Neural progenitor cell (in vitro differentiated cells): ENCODE measurements at regions not wholly inside any gene's neighbourhood (a gene's known extent, or its start where the extent isn't known, plus 50 kb on each side); places are given as distances from the start of the nearest gene placed in this dataset.

Experiments used
- DNase-seq: peaks from one replicate; pipeline ENCODE4 v3.0.0-alpha.2; 2016; ENCODE audit warnings: low spot score
- H2AFZ ChIP-seq: fragments of 200-600 bp; sonication (generic); replicated peaks from 2 replicates; pipeline ENCODE4 v1.6.1; 2016; ENCODE audit warnings: antibody characterized with exemption
- H3F3A ChIP-seq: fragments of 200-600 bp; sonication (generic); 2 replicates; pipeline ENCODE4 v1.6.1; 2016; ENCODE audit warnings: antibody characterized with exemption, low read depth
- H3K27ac ChIP-seq: fragments of 200-600 bp; sonication (generic); 2 replicates; pipeline ENCODE4 v1.5.1; 2016; ENCODE audit warnings: mild to moderate bottlenecking
- H3K27me3 ChIP-seq: fragments of 200-600 bp; sonication (generic); 2 replicates; pipeline ENCODE4 v1.6.1; 2016; ENCODE audit warnings: mild to moderate bottlenecking, moderate library complexity
- H3K36me3 ChIP-seq: fragments of 200-600 bp; sonication (generic); 2 replicates; pipeline ENCODE4 v1.5.1; 2016
- H3K4me1 ChIP-seq: fragments of 200-600 bp; sonication (generic); 2 replicates; pipeline ENCODE4 v1.6.1; 2016; ENCODE audit warnings: mixed run types
- H3K4me2 ChIP-seq: fragments of 200-600 bp; sonication (generic); 2 replicates; pipeline ENCODE4 v1.6.1; 2016
- H3K4me3 ChIP-seq: fragments of 200-600 bp; sonication (generic); 2 replicates; pipeline ENCODE4 v1.5.1; 2016
- H3K79me2 ChIP-seq: fragments of 200-600 bp; sonication (generic); 2 replicates; pipeline ENCODE4 v1.6.1; 2016; ENCODE audit warnings: low read depth
- H3K9ac ChIP-seq: fragments of 200-600 bp; sonication (generic); 2 replicates; pipeline ENCODE4 v1.6.1; 2016
- H3K9me3 ChIP-seq: fragments of 200-600 bp; sonication (generic); 2 replicates; pipeline ENCODE4 v1.5.1; 2016; ENCODE audit warnings: low read depth
- H4K20me1 ChIP-seq: fragments of 200-600 bp; sonication (generic); 2 replicates; pipeline ENCODE4 v1.6.1; 2016; ENCODE audit warnings: low read depth
- H3K27ac Mint-ChIP-seq: 3 replicates; pipeline ENCODE4 v1.8.0; 2021; ENCODE audit warnings: mixed read lengths
- H3K27me3 Mint-ChIP-seq: 2 replicates; pipeline ENCODE4 v1.8.0; 2022; ENCODE audit warnings: low read depth, mild to moderate bottlenecking, inconsistent platforms, moderate library complexity, mixed read lengths; ENCODE audit not compliant: insufficient read depth
- H3K36me3 Mint-ChIP-seq: 3 replicates; pipeline ENCODE4 v1.8.0; 2021; ENCODE audit warnings: mixed read lengths
- H3K4me1 Mint-ChIP-seq: 3 replicates; pipeline ENCODE4 v1.8.0; 2021; ENCODE audit warnings: mixed read lengths
- H3K4me3 Mint-ChIP-seq: 3 replicates; pipeline ENCODE4 v1.8.0; 2021; ENCODE audit warnings: mild to moderate bottlenecking, moderate library complexity, mixed read lengths
- H3K9me3 Mint-ChIP-seq: 3 replicates; pipeline ENCODE4 v1.8.0; 2020; ENCODE audit warnings: mixed read lengths
- CTCF ChIP-seq: fragments of 200-600 bp; sonication (generic); IDR thresholded peaks from 2 replicates; pipeline ENCODE4 v1.5.1; 2017; ENCODE audit warnings: antibody characterized with exemption, mild to moderate bottlenecking
- EZH2 ChIP-seq: fragments of 200-600 bp; sonication (generic); IDR thresholded peaks from 2 replicates; pipeline ENCODE4 v1.6.1; 2017; ENCODE audit warnings: antibody characterized with exemption, mild to moderate bottlenecking, moderate library complexity
- EZH2phosphoT487 ChIP-seq: fragments of 200-600 bp; sonication (generic); IDR thresholded peaks from 2 replicates; pipeline ENCODE4 v1.6.1; 2017; ENCODE audit warnings: antibody characterized with exemption

- Histone ChIP-seq H3K4me1 (peaks cover 1% of the 10 kb centered on the region), H3K4me2 (no peak overlapping the region), H3K4me3 (no peak overlapping the region), H3K36me3 (no peaks in the 10 kb centered on the region), H4K20me1 (no peaks in the 10 kb centered on the region), H3K79me2 (no peaks in the 10 kb centered on the region), H3K9me3 (no peaks in the 10 kb centered on the region), H3F3A (peaks cover 2% of the 10 kb centered on the region), H3K9ac (no peak overlapping the region), H2AFZ (no peak overlapping the region), H3K27ac (no peak overlapping the region), H3K27me3 (no peaks in the 10 kb centered on the region)
- H3K27ac Mint-ChIP-seq, result no peak overlapping the region
- peaks cover 11% of the 10 kb centered on the region for H3K9me3 Mint-ChIP-seq
- DNase-seq, result no peak
- no peak overlapping the region for H3K4me3 Mint-ChIP-seq
- TF ChIP-seq CTCF, result no peak
- no peak for TF ChIP-seq EZH2phosphoT487
- TF ChIP-seq EZH2, result no peak
- peaks cover 3% of the 10 kb centered on the region for H3K36me3 Mint-ChIP-seq
- peaks cover 4% of the 10 kb centered on the region for H3K4me1 Mint-ChIP-seq
- H3K27me3 Mint-ChIP-seq, result peaks cover 2% of the 10 kb centered on the region
Observed at GRCh38 chr18:26734760-26735159, 130.7 kb downstream of the AQP4 start.

- H3K9me3 Mint-ChIP-seq, result no peaks in the 10 kb centered on the region
- H3F3A ChIP-seq, result peaks cover 14% of the 10 kb centered on the region
- H3K4me2 ChIP-seq, result peak overlapping the region; percentile 41
- H3K9ac ChIP-seq, result no peak overlapping the region
- peaks cover 4% of the 10 kb centered on the region for H4K20me1 ChIP-seq
- DNase-seq, result peak; percentile 80
- H3K27me3 Mint-ChIP-seq, result peaks cover 3% of the 10 kb centered on the region
- H3K9me3 ChIP-seq, result no peaks in the 10 kb centered on the region
- no peaks in the 10 kb centered on the region for H3K79me2 ChIP-seq
- no peaks in the 10 kb centered on the region for H3K36me3 ChIP-seq
- TF ChIP-seq EZH2phosphoT487 (peak; percentile 95), EZH2 (no peak)
- H3K27ac ChIP-seq, result no peak overlapping the region
- H3K4me1 Mint-ChIP-seq, result peaks cover 14% of the 10 kb centered on the region
- H2AFZ ChIP-seq, result no peak overlapping the region
- no peaks in the 10 kb centered on the region for H3K36me3 Mint-ChIP-seq
- H3K4me1 ChIP-seq, result peaks cover 19% of the 10 kb centered on the region
- peak overlapping the region; percentile 79 for H3K27ac Mint-ChIP-seq
- H3K4me3 ChIP-seq, result no peak overlapping the region
- H3K4me3 Mint-ChIP-seq, result no peak overlapping the region
- H3K27me3 ChIP-seq, result peaks cover 13% of the 10 kb centered on the region
Observed at GRCh38 chr18:26729449-26729848, 136.1 kb downstream of the AQP4 start.

GRCh38 chr18:26729008-26729407 is 136.5 kb downstream of the AQP4 start:
- Histone ChIP-seq H3K9me3 (no peaks in the 10 kb centered on the region), H2AFZ (no peak overlapping the region), H3K4me1 (peaks cover 24% of the 10 kb centered on the region), H3K27me3 (peaks cover 13% of the 10 kb centered on the region), H4K20me1 (peaks cover 4% of the 10 kb centered on the region), H3K36me3 (no peaks in the 10 kb centered on the region), H3F3A (peaks cover 14% of the 10 kb centered on the region), H3K27ac (no peak overlapping the region), H3K9ac (no peak overlapping the region), H3K4me2 (peak overlapping the region; percentile 62), H3K4me3 (no peak overlapping the region), H3K79me2 (no peaks in the 10 kb centered on the region)
- no peak for TF ChIP-seq EZH2phosphoT487
- no peak for TF ChIP-seq EZH2
- no peak for TF ChIP-seq CTCF
- no peak overlapping the region for H3K4me3 Mint-ChIP-seq
- no peaks in the 10 kb centered on the region for H3K9me3 Mint-ChIP-seq
- peaks cover 3% of the 10 kb centered on the region for H3K27me3 Mint-ChIP-seq
- no peak for DNase-seq
- H3K4me1 Mint-ChIP-seq, result peaks cover 16% of the 10 kb centered on the region
- peak overlapping the region; percentile 79 for H3K27ac Mint-ChIP-seq
- no peaks in the 10 kb centered on the region for H3K36me3 Mint-ChIP-seq

GRCh38 chr18:26723981-26724380 is 141.5 kb downstream of the AQP4 start:
- TF ChIP-seq EZH2phosphoT487 (no peak), EZH2 (no peak), CTCF (no peak)
- H3K79me2 ChIP-seq, result no peaks in the 10 kb centered on the region
- H3K9ac ChIP-seq, result no peak overlapping the region
- no peak overlapping the region for H2AFZ ChIP-seq
- peaks cover 27% of the 10 kb centered on the region for H3K4me1 Mint-ChIP-seq
- peaks cover 18% of the 10 kb centered on the region for H3K4me1 ChIP-seq
- H3K27me3 ChIP-seq, result peaks cover 13% of the 10 kb centered on the region
- H3K27ac Mint-ChIP-seq, result no peak overlapping the region
- H3K9me3 Mint-ChIP-seq, result no peaks in the 10 kb centered on the region
- no peak overlapping the region for H3K4me3 ChIP-seq
- H3K36me3 Mint-ChIP-seq, result no peaks in the 10 kb centered on the region
- H3K27me3 Mint-ChIP-seq, result peaks cover 2% of the 10 kb centered on the region
- no peaks in the 10 kb centered on the region for H3K36me3 ChIP-seq
- no peak overlapping the region for H3K4me3 Mint-ChIP-seq
- H3K4me2 ChIP-seq, result no peak overlapping the region
- no peak overlapping the region for H3K27ac ChIP-seq
- peaks cover 2% of the 10 kb centered on the region for H4K20me1 ChIP-seq
- H3K9me3 ChIP-seq, result no peaks in the 10 kb centered on the region
- peaks cover 6% of the 10 kb centered on the region for H3F3A ChIP-seq
- no peak for DNase-seq
